HepG2 (cell line): ENCODE measurements at regions not wholly inside any gene's neighbourhood (a gene's known extent, or its start where the extent isn't known, plus 50 kb on each side); places are given as distances from the start of the nearest gene placed in this dataset.

ENCODE experiments used
- ATAC-seq: fragments of 200-7000 bp; cut with Tn5 transposase; 3 replicates; pipeline ENCODE4 v1.9.1; 2020; ENCODE audit warnings: mild to moderate bottlenecking, moderate library complexity
- BruUV-seq: library from RNA; stranded (reverse); fragments of 400-500 nt; replicated peaks from 2 replicates; lab custom pipeline; 2021; lab: Mats Ljungman, UMichigan
- CTCF ChIA-PET: fragments of 300-600 bp; formaldehyde crosslinking; extraction: SDS; loops from one replicate; lab custom pipeline; 2021; ENCODE audit warnings: low total read pairs, inconsistent platforms, low intra/inter-chr PET ratio; lab: Yijun Ruan, JAX
- POLR2A ChIA-PET: fragments of 350-600 bp; sonication (Branson Sonifier 250); formaldehyde crosslinking; loops from one replicate; lab custom pipeline; 2020; ENCODE audit warnings: antibody characterized with exemption, inconsistent platforms; lab: Yijun Ruan, JAX
- DNase-seq: peaks from one replicate; pipeline ENCODE4 v3.0.0-alpha.2; 2015; ENCODE audit warnings: low spot score
- FAIRE-seq: peaks from 3 replicates; lab custom pipeline; 2011; peaks lifted over from hg19 to GRCh38; lab: Jason Lieb, UNC
- H2AFZ ChIP-seq: one replicate; pipeline ENCODE4 v1.6.1; 2011; ENCODE audit warnings: low read length, inconsistent platforms
- H3K27ac ChIP-seq: fragments of 300-600 bp; 3 replicates; pipeline ENCODE4 v1.8.0; 2011; ENCODE audit warnings: mixed run types, mild to moderate bottlenecking, mixed read lengths, low read length, inconsistent platforms; ENCODE audit not compliant: insufficient read depth; ENCODE audit errors: extremely low read length
- H3K27me3 ChIP-seq, 2 experiments: fragments of 200-600 bp in 1 of 2; 2 replicates in 1 of 2; 3 replicates in 1 of 2; pipeline versions ENCODE4 v1.6.0 to v1.8.0; 2011; ENCODE audit warnings: low read length in 2 of 2, mild to moderate bottlenecking in 2 of 2, moderate library complexity in 2 of 2, inconsistent platforms in 1 of 2; ENCODE audit not compliant: insufficient read depth in 2 of 2, control insufficient read depth in 1 of 2
- H3K36me3 ChIP-seq, 2 experiments: fragments of 200-600 bp in 1 of 2; replicated peaks in 1 of 2; 2 replicates in 1 of 2; 3 replicates in 1 of 2; pipeline versions ENCODE4 v1.5.1 to v1.8.0; 2011; ENCODE audit warnings: low read length in 2 of 2, inconsistent platforms in 1 of 2; ENCODE audit not compliant: insufficient read depth in 2 of 2, control insufficient read depth in 1 of 2
- H3K4me1 ChIP-seq: 2 replicates; pipeline ENCODE4 v1.5.1; 2012; ENCODE audit warnings: low read length, inconsistent platforms; ENCODE audit not compliant: insufficient read depth
- H3K4me2 ChIP-seq: 2 replicates; pipeline ENCODE4 v1.6.0; 2011; ENCODE audit warnings: low read depth, low read length, inconsistent platforms
- H3K4me3 ChIP-seq, 3 experiments: fragments of 200-600 bp in 1 of 3; sonication (generic), shearing (Covaris generic) in 1 of 3; replicated peaks in 1 of 3; 2 replicates each; pipeline ENCODE4 v1.5.1; 2011 to 2016; ENCODE audit warnings: low read length in 3 of 3, inconsistent platforms in 2 of 3, low read depth in 2 of 3, mild to moderate bottlenecking in 2 of 3, control low read depth in 1 of 3, mixed read lengths in 1 of 3; ENCODE audit not compliant: insufficient read depth in 1 of 3
- H3K79me2 ChIP-seq: one replicate; pipeline ENCODE4 v1.6.1; 2011; ENCODE audit warnings: low read length, inconsistent platforms; ENCODE audit not compliant: insufficient read depth
- H3K9ac ChIP-seq: 2 replicates; pipeline ENCODE4 v1.6.0; 2011; ENCODE audit warnings: mild to moderate bottlenecking, low read depth, low read length, inconsistent platforms; ENCODE audit not compliant: insufficient read depth
- H3K9me3 ChIP-seq: 2 replicates; pipeline ENCODE4 v1.5.1; 2012; ENCODE audit warnings: mild to moderate bottlenecking, low read length
- H4K20me1 ChIP-seq: 2 replicates; pipeline ENCODE4 v1.6.0; 2011; ENCODE audit warnings: inconsistent platforms, mild to moderate bottlenecking, low read length, moderate library complexity; ENCODE audit not compliant: insufficient read depth
- ATF7 ChIP-seq, 2 experiments: fragments of 450-650 bp in 1 of 2; sonication (generic) in 1 of 2; formaldehyde crosslinking in 1 of 2; IDR thresholded peaks; 2 replicates each; pipeline versions ENCODE4 v1.4.0 to v1.6.1; 2016 to 2020; ENCODE audit warnings: antibody characterized with exemption in 1 of 2, mild to moderate bottlenecking in 1 of 2, missing genetic modification reagents in 1 of 2
- EZH2 ChIP-seq: conservative IDR thresholded peaks from 2 replicates; pipeline ENCODE4 v1.6.1; 2012; ENCODE audit warnings: mild to moderate bottlenecking, low read depth, low read length, moderate library complexity
- FOXM1 ChIP-seq: sonication (generic); formaldehyde crosslinking; IDR thresholded peaks from 2 replicates; pipeline ENCODE4 v1.5.0; 2020; ENCODE audit warnings: missing genetic modification reagents
- MZF1 ChIP-seq: sonication (generic); formaldehyde crosslinking; IDR thresholded peaks from 2 replicates; pipeline ENCODE4 v1.8.1; 2023; ENCODE audit warnings: mild to moderate bottlenecking, missing genetic modification reagents, borderline replicate concordance
- SNAPC2 ChIP-seq: sonication (generic); formaldehyde crosslinking; IDR thresholded peaks from 2 replicates; pipeline ENCODE4 v1.8.1; 2022; ENCODE audit warnings: mild to moderate bottlenecking, missing genetic modification reagents
- SNRNP70 ChIP-seq: fragments of 200-400 bp; formaldehyde crosslinking; IDR thresholded peaks from 2 replicates; pipeline ENCODE4 v1.6.1; 2017; ENCODE audit warnings: mild to moderate bottlenecking, low read depth, low read length, moderate library complexity
- ZEB1 ChIP-seq: IDR thresholded peaks from 2 replicates; pipeline ENCODE4 v1.6.1; 2012; ENCODE audit warnings: mild to moderate bottlenecking, low read depth, inconsistent platforms; ENCODE audit not compliant: insufficient replicate concordance
- WGBS: methylation state at CpG from one replicate; pipeline ENCODE4 v1.1.6; 2017; ENCODE audit warnings: low lambda C conversion rate; 5-methylcytosine and 5-hydroxymethylcytosine counted together
- in situ Hi-C: cut with HindIII; loops from 2 replicates; pipeline ENCODE4 v1.10.0; 2017; ENCODE audit warnings: low pct_unique_long_range_greater_than_20kb; ENCODE audit not compliant: extremely low pct_ligation_motif_present
- intact Hi-C: fragments of 100-400 bp; cut with micrococcal nuclease; formaldehyde crosslinking; loops from one replicate; pipeline ENCODE4 v1.10.0; 2022; ENCODE audit not compliant: unreplicated experiment
- TF ChIP-seq, protein P1 (sequence below): sonication (generic); formaldehyde crosslinking; IDR thresholded peaks from 2 replicates; pipeline ENCODE4 v1.5.1; 2020; ENCODE audit warnings: mild to moderate bottlenecking, missing genetic modification reagents
- TF ChIP-seq, protein P2 (sequence below): sonication (generic); IDR thresholded peaks from 2 replicates; pipeline ENCODE4 v1.6.1; 2016; ENCODE audit warnings: low read depth, borderline replicate concordance
- TF ChIP-seq, protein P3 (sequence below): sonication (generic); formaldehyde crosslinking; IDR thresholded peaks from 2 replicates; pipeline ENCODE4 v1.4.0; 2020; ENCODE audit warnings: mild to moderate bottlenecking, low read depth, missing genetic modification reagents
- TF ChIP-seq, protein P4 (sequence below): sonication (generic); formaldehyde crosslinking; conservative IDR thresholded peaks from 2 replicates; pipeline ENCODE4 v1.4.0; 2020; ENCODE audit warnings: missing genetic modification reagents

DNA sequence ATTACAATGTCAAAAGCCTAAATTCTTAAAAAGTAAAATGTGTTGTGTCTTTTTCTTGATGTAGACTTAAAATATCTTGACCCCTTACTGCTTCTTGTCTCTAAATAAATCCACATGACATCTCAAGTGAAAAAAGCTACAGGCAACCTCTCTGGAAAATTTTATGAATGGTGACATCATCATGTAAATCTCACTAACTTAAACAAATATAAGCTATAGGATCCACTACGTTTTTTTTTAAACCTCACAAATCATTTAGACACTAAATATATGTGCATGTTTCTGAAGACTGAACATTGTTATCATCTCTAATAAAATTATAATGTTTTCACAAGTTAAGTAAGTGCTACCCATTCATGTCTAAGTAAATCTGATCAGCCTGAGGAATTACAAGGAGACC is 793.7 kb upstream of the PRR20A start:
- Histone ChIP-seq H3K9ac (no peak overlapping the region), H3K36me3 (no peaks in the 10 kb centered on the region), H3K79me2 (no peaks in the 10 kb centered on the region), H2AFZ (no peak overlapping the region), H4K20me1 (no peaks in the 10 kb centered on the region), H3K27me3 (no peaks in the 10 kb centered on the region), H3K4me3 (no peak overlapping the region), H3K9me3 (peaks cover 78% of the 10 kb centered on the region), H3K4me2 (no peak overlapping the region), H3K4me1 (no peaks in the 10 kb centered on the region), H3K27ac (no peak overlapping the region)
- FAIRE-seq (no peak), ATAC-seq (no peak), DNase-seq (no peak)
- TF ChIP-seq ATF7 (IDR thresholded peaks at IDR 0.05) (peak; percentile 77), ATF7 (CRISPR knock-in tag; IDR thresholded peaks at IDR 0.05) (no peak), EZH2 (no peak)
- BruUV-seq = no TSS peak
- CTCF ChIA-PET = no interaction called here
- 0% methylated on average over 1 of the region's 1 CpG for WGBS
- POLR2A ChIA-PET = no interaction called here
- in situ Hi-C loops = no loop called here
- intact Hi-C loops = no loop called here

DNA sequence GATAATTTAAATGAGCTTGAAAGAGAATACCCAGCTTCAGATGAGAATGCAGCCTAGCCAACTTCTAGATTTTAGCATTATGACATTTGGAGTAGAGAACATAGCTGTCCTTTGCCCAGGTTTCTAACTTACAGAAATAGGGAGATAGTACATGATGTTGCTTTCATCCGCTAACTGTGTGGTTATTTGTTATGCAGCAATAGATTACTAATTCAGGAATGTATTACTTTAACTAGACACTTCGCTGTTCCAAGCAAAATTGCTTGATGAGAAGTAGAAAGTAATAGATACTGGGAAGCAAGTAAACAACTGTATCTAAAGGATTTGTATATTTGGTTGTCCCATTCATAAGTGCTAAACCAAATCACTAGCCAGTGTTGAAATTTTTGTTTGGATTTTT is 790.9 kb upstream of the PRR20A start:
- 22% methylated on average over 2 of the region's 2 CpGs for WGBS
- DNase-seq = no peak
- ATAC-seq = no peak
- no peak overlapping the region for H3K9ac ChIP-seq
- H3K4me1 ChIP-seq = no peaks in the 10 kb centered on the region
- H3K4me2 ChIP-seq = no peak overlapping the region
- H3K79me2 ChIP-seq = no peaks in the 10 kb centered on the region
- H3K27ac ChIP-seq = no peak overlapping the region
- H2AFZ ChIP-seq = no peak overlapping the region
- H3K36me3 ChIP-seq = no peaks in the 10 kb centered on the region
- no peak for FAIRE-seq
- in situ Hi-C loops = no loop called here
- no TSS peak for BruUV-seq
- intact Hi-C loops = no loop called here
- ChIA-PET POLR2A (no interaction called here), CTCF (no interaction called here)
- no peaks in the 10 kb centered on the region for H3K27me3 ChIP-seq
- peaks cover 74% of the 10 kb centered on the region for H3K9me3 ChIP-seq
- no peak overlapping the region for H3K4me3 ChIP-seq
- H4K20me1 ChIP-seq = no peaks in the 10 kb centered on the region
- TF ChIP-seq, protein P1, sequence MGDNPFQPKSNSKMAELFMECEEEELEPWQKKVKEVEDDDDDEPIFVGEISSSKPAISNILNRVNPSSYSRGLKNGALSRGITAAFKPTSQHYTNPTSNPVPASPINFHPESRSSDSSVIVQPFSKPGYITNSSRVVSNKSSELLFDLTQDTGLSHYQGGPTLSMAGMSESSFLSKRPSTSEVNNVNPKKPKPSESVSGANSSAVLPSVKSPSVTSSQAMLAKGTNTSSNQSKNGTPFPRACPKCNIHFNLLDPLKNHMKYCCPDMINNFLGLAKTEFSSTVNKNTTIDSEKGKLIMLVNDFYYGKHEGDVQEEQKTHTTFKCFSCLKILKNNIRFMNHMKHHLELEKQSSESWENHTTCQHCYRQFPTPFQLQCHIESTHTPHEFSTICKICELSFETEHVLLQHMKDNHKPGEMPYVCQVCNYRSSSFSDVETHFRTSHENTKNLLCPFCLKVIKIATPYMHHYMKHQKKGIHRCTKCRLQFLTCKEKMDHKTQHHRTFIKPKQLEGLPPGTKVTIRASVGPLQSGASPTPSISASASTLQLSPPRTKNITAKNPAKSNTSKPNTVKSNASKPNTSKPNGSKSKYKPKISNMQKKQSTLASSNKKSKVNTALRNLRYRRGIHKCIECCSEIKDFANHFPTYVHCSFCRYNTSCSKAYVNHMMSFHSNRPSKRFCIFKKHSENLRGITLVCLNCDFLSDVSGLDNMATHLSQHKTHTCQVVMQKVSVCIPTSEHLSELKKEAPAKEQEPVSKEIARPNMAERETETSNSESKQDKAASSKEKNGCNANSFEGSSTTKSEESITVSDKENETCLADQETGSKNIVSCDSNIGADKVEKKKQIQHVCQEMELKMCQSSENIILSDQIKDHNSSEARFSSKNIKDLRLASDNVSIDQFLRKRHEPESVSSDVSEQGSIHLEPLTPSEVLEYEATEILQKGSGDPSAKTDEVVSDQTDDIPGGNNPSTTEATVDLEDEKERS (CRISPR knock-in tag) = no peak
- no peak for TF ChIP-seq SNRNP70
- TF ChIP-seq, protein P2, sequence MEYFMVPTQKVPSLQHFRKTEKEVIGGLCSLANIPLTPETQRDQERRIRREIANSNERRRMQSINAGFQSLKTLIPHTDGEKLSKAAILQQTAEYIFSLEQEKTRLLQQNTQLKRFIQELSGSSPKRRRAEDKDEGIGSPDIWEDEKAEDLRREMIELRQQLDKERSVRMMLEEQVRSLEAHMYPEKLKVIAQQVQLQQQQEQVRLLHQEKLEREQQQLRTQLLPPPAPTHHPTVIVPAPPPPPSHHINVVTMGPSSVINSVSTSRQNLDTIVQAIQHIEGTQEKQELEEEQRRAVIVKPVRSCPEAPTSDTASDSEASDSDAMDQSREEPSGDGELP = no peak
- no peak for TF ChIP-seq ZEB1
- TF ChIP-seq, protein P3, sequence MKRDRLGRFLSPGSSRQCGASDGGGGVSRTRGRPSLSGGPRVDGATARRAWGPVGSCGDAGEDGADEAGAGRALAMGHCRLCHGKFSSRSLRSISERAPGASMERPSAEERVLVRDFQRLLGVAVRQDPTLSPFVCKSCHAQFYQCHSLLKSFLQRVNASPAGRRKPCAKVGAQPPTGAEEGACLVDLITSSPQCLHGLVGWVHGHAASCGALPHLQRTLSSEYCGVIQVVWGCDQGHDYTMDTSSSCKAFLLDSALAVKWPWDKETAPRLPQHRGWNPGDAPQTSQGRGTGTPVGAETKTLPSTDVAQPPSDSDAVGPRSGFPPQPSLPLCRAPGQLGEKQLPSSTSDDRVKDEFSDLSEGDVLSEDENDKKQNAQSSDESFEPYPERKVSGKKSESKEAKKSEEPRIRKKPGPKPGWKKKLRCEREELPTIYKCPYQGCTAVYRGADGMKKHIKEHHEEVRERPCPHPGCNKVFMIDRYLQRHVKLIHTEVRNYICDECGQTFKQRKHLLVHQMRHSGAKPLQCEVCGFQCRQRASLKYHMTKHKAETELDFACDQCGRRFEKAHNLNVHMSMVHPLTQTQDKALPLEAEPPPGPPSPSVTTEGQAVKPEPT (CRISPR knock-in tag) = no peak
- TF ChIP-seq FOXM1 (CRISPR knock-in tag) = no peak
- no peak for TF ChIP-seq MZF1 (CRISPR knock-in tag)
- TF ChIP-seq SNAPC2 (CRISPR knock-in tag) = no peak
- TF ChIP-seq, protein P4, sequence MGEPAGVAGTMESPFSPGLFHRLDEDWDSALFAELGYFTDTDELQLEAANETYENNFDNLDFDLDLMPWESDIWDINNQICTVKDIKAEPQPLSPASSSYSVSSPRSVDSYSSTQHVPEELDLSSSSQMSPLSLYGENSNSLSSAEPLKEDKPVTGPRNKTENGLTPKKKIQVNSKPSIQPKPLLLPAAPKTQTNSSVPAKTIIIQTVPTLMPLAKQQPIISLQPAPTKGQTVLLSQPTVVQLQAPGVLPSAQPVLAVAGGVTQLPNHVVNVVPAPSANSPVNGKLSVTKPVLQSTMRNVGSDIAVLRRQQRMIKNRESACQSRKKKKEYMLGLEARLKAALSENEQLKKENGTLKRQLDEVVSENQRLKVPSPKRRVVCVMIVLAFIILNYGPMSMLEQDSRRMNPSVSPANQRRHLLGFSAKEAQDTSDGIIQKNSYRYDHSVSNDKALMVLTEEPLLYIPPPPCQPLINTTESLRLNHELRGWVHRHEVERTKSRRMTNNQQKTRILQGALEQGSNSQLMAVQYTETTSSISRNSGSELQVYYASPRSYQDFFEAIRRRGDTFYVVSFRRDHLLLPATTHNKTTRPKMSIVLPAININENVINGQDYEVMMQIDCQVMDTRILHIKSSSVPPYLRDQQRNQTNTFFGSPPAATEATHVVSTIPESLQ = no peak
